ENCODE measurements at regions not wholly inside any gene's neighbourhood (a gene's known extent, or its start where the extent isn't known, plus 50 kb on each side); places are given as distances from the start of the nearest gene placed in this dataset.

- TF ChIP-seq CTCF (IDR thresholded peaks at IDR 0.05) = no peak; the same call in 1 of the 2 replicates
- no peak for TF ChIP-seq TCF7L2 (IDR thresholded peaks at IDR 0.05; ENCODE audit: low read depth, low read length)
- TF ChIP-seq POLR2AphosphoS5 (IDR thresholded peaks at IDR 0.05; ENCODE audit: low read depth, low read length) = no peak
Measured at GRCh38 chr6:22145823-22146677, 150.8 kb downstream of the PRL start.
